SK-N-SH (cell line): ENCODE measurements at regions not wholly inside any gene's neighbourhood (a gene's known extent, or its start where the extent isn't known, plus 50 kb on each side); places are given as distances from the start of the nearest gene placed in this dataset.

ENCODE experiments used
- CTCF ChIA-PET: fragments of 300-600, 350-600 bp; formaldehyde crosslinking; extraction: SDS; loops from one replicate; lab custom pipeline; 2021; lab: Yijun Ruan, JAX
- POLR2A ChIA-PET: fragments of 350-600 bp; sonication (Branson Sonifier 250); formaldehyde crosslinking; extraction: SDS; loops from one replicate; lab custom pipeline; 2020; ENCODE audit warnings: antibody characterized with exemption, inconsistent platforms; lab: Yijun Ruan, JAX
- DNase-seq: peaks from one replicate; pipeline ENCODE4 v3.0.0; 2012
- H2AFZ ChIP-seq: fragments of 200-600 bp; sonication (generic); 2 replicates; pipeline ENCODE4 v1.8.1; 2016; ENCODE audit warnings: antibody characterized with exemption, mild to moderate bottlenecking, low read depth
- H3F3A ChIP-seq: fragments of 200-600 bp; sonication (generic); replicated peaks from 2 replicates; pipeline ENCODE3; 2016; ENCODE audit warnings: antibody characterized with exemption, mild to moderate bottlenecking; ENCODE audit not compliant: insufficient read depth
- H3K27ac ChIP-seq, 2 experiments: fragments of 200-500 bp in 1 of 2; fragments of 200-600 bp in 1 of 2; sonication (Bioruptor generic) in 1 of 2; sonication (generic), shearing (Covaris generic) in 1 of 2; 2 replicates each; pipeline versions ENCODE4 v1.5.1 to v1.6.1; 2014 to 2016; ENCODE audit warnings: low read depth in 2 of 2, inconsistent platforms in 1 of 2, low read length in 1 of 2, mild to moderate bottlenecking in 1 of 2, mixed read lengths in 1 of 2
- H3K27me3 ChIP-seq: fragments of 200-600 bp; sonication (generic), shearing (Covaris generic); 2 replicates; pipeline ENCODE4 v1.6.1; 2016; ENCODE audit warnings: mixed run types; ENCODE audit not compliant: insufficient read depth
- H3K36me3 ChIP-seq, 2 experiments: fragments of 200-500 bp in 1 of 2; fragments of 200-600 bp in 1 of 2; sonication (Bioruptor generic) in 1 of 2; sonication (generic) in 1 of 2; replicated peaks in 1 of 2; 2 replicates each; pipeline versions ENCODE3 to v1.5.1; 2014 to 2016; ENCODE audit warnings: low read length in 1 of 2, mild to moderate bottlenecking in 1 of 2; ENCODE audit not compliant: insufficient read depth in 2 of 2, control insufficient read depth in 1 of 2
- H3K4me1 ChIP-seq, 2 experiments: fragments of 200-500 bp in 1 of 2; fragments of 200-600 bp in 1 of 2; sonication (Bioruptor generic) in 1 of 2; sonication (generic), shearing (Covaris generic) in 1 of 2; 2 replicates each; pipeline versions ENCODE4 v1.5.1 to v1.6.1; 2014 to 2016; ENCODE audit warnings: low read depth in 1 of 2, low read length in 1 of 2, mixed run types in 1 of 2; ENCODE audit not compliant: insufficient read depth in 2 of 2, control insufficient read depth in 1 of 2
- H3K4me2 ChIP-seq: fragments of 200-600 bp; sonication (generic), shearing (Covaris generic); 2 replicates; pipeline ENCODE4 v1.6.1; 2017; ENCODE audit warnings: mixed run types
- H3K4me3 ChIP-seq, 2 experiments: fragments of 200-500 bp in 1 of 2; fragments of 200-600 bp in 1 of 2; sonication (Bioruptor generic) in 1 of 2; sonication (generic), shearing (Covaris generic) in 1 of 2; 2 replicates each; pipeline versions ENCODE4 v1.5.1 to v1.8.1; 2014 to 2016; ENCODE audit warnings: low read depth in 2 of 2, inconsistent platforms in 1 of 2, low read length in 1 of 2, mild to moderate bottlenecking in 1 of 2, mixed read lengths in 1 of 2, moderate library complexity in 1 of 2
- H3K79me2 ChIP-seq: fragments of 200-600 bp; sonication (generic); 2 replicates; pipeline ENCODE4 v1.8.1; 2017; ENCODE audit warnings: mild to moderate bottlenecking; ENCODE audit not compliant: insufficient read depth
- H3K9ac ChIP-seq: fragments of 200-600 bp; sonication (generic); 2 replicates; pipeline ENCODE4 v1.6.1; 2017; ENCODE audit warnings: mixed run types
- H3K9me2 ChIP-seq: fragments of 200-600 bp; sonication (generic); 2 replicates; pipeline ENCODE4 v1.6.1; 2017; ENCODE audit warnings: mixed run types
- H3K9me3 ChIP-seq: fragments of 200-600 bp; sonication (generic); 2 replicates; pipeline ENCODE4 v1.6.1; 2017; ENCODE audit warnings: mixed run types, mild to moderate bottlenecking, moderate library complexity
- H4K20me1 ChIP-seq: fragments of 200-600 bp; sonication (generic); 2 replicates; pipeline ENCODE4 v1.6.1; 2017; ENCODE audit warnings: mild to moderate bottlenecking, mixed run types; ENCODE audit not compliant: insufficient read depth
- CHD2 ChIP-seq: fragments of 150-350 bp; IDR thresholded peaks from 2 replicates; pipeline ENCODE4 v1.6.1; 2018; ENCODE audit warnings: low read length; ENCODE audit not compliant: partially characterized antibody
- EP300 ChIP-seq, 2 experiments: IDR thresholded peaks; 2 replicates each; pipeline versions ENCODE4 v1.4.0 to v1.6.1; 2012; ENCODE audit warnings: borderline replicate concordance in 1 of 2, low read depth in 1 of 2, low read length in 1 of 2
- EZH2phosphoT487 ChIP-seq: fragments of 200-600 bp; sonication (generic); IDR thresholded peaks from 2 replicates; pipeline ENCODE4 v1.6.1; 2017; ENCODE audit warnings: low read depth, mixed run types, mild to moderate bottlenecking, antibody characterized with exemption, moderate library complexity, borderline replicate concordance
- FOSL2 ChIP-seq: IDR thresholded peaks from 2 replicates; pipeline ENCODE4 v1.4.0; 2012; ENCODE audit warnings: low read depth, mild to moderate bottlenecking, moderate library complexity, borderline replicate concordance
- GABPA ChIP-seq: IDR thresholded peaks from 2 replicates; pipeline ENCODE4 v1.4.0; 2012; ENCODE audit warnings: low read depth, mild to moderate bottlenecking
- GATA2 ChIP-seq: sonication (generic); formaldehyde crosslinking; IDR thresholded peaks from 2 replicates; pipeline ENCODE4 v1.5.0; 2020; ENCODE audit warnings: mild to moderate bottlenecking, missing genetic modification reagents
- MXI1 ChIP-seq: IDR thresholded peaks from 2 replicates; pipeline ENCODE4 v1.6.1; 2012; ENCODE audit warnings: mild to moderate bottlenecking, low read depth, low read length, improper control_type of control experiment
- NRF1 ChIP-seq: IDR thresholded peaks from 2 replicates; pipeline ENCODE4 v1.6.1; 2012; ENCODE audit warnings: low read depth, mild to moderate bottlenecking, low read length
- RCOR1 ChIP-seq: fragments of 150-350 bp; IDR thresholded peaks from 2 replicates; pipeline ENCODE4 v1.6.1; 2017; ENCODE audit warnings: antibody characterized with exemption, low read length
- TCF12 ChIP-seq: IDR thresholded peaks from 2 replicates; pipeline ENCODE4 v1.4.0; 2012
- TEAD4 ChIP-seq: IDR thresholded peaks from 2 replicates; pipeline ENCODE4 v1.4.0; 2012; ENCODE audit warnings: mild to moderate bottlenecking, borderline replicate concordance; ENCODE audit not compliant: insufficient read depth
- WGBS: methylation state at CpG from one replicate; pipeline ENCODE4 v1.1.6; 2017; ENCODE audit warnings: low lambda C conversion rate; 5-methylcytosine and 5-hydroxymethylcytosine counted together
- TF ChIP-seq, protein P1 (sequence below): IDR thresholded peaks from 2 replicates; pipeline ENCODE4 v1.4.0; 2012; ENCODE audit warnings: low read depth, borderline replicate concordance
- TF ChIP-seq, protein P2 (sequence below): IDR thresholded peaks from 2 replicates; pipeline ENCODE4; 2012
- TF ChIP-seq, protein P3 (sequence below): IDR thresholded peaks from 2 replicates; pipeline ENCODE4 v1.6.1; 2012; ENCODE audit warnings: mild to moderate bottlenecking, low read depth, low read length, moderate library complexity
- TF ChIP-seq, protein P4 (sequence below): fragments of 200-600 bp; sonication (generic); IDR thresholded peaks from 2 replicates; pipeline ENCODE4 v1.6.1; 2017; ENCODE audit warnings: antibody characterized with exemption, mild to moderate bottlenecking, moderate library complexity

DNA sequence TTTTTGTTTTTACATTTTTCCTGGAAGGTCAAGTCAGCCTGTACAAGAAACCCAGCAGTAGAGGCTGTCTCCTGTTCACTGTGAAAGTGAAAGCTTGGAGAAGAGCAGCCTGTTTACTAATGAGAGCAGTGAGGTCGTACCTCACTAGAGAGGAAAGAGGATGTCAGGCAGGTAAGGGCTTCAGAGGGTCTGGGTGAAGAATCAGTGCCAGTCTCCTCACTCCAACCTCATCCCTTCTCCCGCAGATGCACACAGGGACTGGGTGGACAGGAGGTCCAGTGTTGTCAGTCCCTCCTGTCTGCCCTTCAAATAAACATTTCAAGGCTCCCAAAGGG, 462.5 kb downstream of the KLF5 start:
- no peaks in the 10 kb centered on the region for H3K4me1 ChIP-seq
- CTCF ChIA-PET = no interaction called here
- no peak overlapping the region; the same call in 1 of the 2 replicates for H3K4me2 ChIP-seq
- 0 out of 2 replicates have a peak overlapping the region, but pooled peaks have one; percentile 44 for H2AFZ ChIP-seq
- no peak for DNase-seq
- no peaks in the 10 kb centered on the region for H3K36me3 ChIP-seq
- H3K27ac ChIP-seq = no peak overlapping the region
- TF ChIP-seq NRF1 = no peak
- TF ChIP-seq CHD2 = no peak
- no peak for TF ChIP-seq GATA2 (CRISPR knock-in tag)
- H3K4me3 ChIP-seq = no peak overlapping the region
- no peaks in the 10 kb centered on the region for H3K27me3 ChIP-seq
- no peaks in the 10 kb centered on the region for H3K9me3 ChIP-seq
- no peaks in the 10 kb centered on the region for H3K9me2 ChIP-seq
- H4K20me1 ChIP-seq = no peaks in the 10 kb centered on the region
- no peak overlapping the region for H3K9ac ChIP-seq
- POLR2A ChIA-PET = no interaction called here
- no peaks in the 10 kb centered on the region for H3K79me2 ChIP-seq
- 69% methylated on average over 2 of the region's 2 CpGs for WGBS
- no peaks in the 10 kb centered on the region for H3F3A ChIP-seq

DNA sequence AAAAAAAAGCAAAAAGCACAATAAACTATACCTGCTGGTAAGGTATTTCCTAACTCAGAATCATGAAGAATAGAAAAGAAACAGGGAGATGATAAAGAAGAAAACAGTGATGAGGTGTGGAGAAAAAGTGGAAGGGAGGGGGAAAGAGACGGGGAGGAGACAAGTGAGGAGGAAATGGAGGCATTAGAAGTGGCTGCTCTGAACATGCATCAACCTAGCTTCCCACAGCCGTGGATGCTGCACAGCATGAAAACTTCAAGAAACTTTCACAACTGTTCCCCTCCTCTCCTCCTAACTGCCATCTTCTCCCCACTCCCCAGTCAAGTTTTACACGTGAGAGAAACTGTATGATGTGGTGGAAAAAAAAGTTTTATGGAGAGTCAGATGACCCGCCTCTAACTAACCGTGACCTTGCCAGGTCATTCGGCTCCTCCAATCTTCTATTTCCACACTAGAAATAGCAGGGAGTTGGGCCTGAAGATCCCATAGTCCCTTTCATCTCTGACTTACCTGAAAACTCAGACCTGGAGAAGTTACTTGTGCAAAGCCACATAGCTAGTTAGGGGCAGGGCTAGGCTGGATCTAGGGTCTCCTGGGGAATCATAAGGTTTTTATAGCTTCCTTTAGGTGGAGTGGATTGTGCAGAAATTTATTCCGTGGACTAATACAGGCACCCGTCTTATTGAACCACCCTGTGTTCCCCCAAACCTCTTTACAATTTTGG, 461.9 kb downstream of the KLF5 start:
- Histone ChIP-seq H3K4me3 (no peak overlapping the region), H3K9ac (no peak overlapping the region), H3K27me3 (no peaks in the 10 kb centered on the region), H4K20me1 (no peaks in the 10 kb centered on the region), H3K79me2 (no peaks in the 10 kb centered on the region), H2AFZ (0 out of 2 replicates have a peak overlapping the region, but pooled peaks have one; percentile 44), H3K9me2 (no peaks in the 10 kb centered on the region), H3K4me1 (no peaks in the 10 kb centered on the region), H3K36me3 (no peaks in the 10 kb centered on the region), H3K4me2 (no peak overlapping the region; the same call in 1 of the 2 replicates), H3F3A (no peaks in the 10 kb centered on the region), H3K27ac (no peak overlapping the region), H3K9me3 (no peaks in the 10 kb centered on the region)
- WGBS = 65% methylated on average over 8 of the region's 8 CpGs
- DNase-seq = no peak
- TF ChIP-seq, protein P1, sequence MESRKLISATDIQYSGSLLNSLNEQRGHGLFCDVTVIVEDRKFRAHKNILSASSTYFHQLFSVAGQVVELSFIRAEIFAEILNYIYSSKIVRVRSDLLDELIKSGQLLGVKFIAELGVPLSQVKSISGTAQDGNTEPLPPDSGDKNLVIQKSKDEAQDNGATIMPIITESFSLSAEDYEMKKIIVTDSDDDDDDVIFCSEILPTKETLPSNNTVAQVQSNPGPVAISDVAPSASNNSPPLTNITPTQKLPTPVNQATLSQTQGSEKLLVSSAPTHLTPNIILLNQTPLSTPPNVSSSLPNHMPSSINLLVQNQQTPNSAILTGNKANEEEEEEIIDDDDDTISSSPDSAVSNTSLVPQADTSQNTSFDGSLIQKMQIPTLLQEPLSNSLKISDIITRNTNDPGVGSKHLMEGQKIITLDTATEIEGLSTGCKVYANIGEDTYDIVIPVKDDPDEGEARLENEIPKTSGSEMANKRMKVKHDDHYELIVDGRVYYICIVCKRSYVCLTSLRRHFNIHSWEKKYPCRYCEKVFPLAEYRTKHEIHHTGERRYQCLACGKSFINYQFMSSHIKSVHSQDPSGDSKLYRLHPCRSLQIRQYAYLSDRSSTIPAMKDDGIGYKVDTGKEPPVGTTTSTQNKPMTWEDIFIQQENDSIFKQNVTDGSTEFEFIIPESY = no peak
- TF ChIP-seq FOSL2 (no peak), TCF12 (no peak), GABPA (no peak), MXI1 (no peak), RCOR1 (no peak), TEAD4 (no peak), EP300 (IDR thresholded peaks at IDR 0.05; ENCODE audit: borderline replicate concordance in 1 of 2, low read depth in 1 of 2, low read length in 1 of 2) (no peak), EZH2phosphoT487 (no peak)
- TF ChIP-seq, protein P2, sequence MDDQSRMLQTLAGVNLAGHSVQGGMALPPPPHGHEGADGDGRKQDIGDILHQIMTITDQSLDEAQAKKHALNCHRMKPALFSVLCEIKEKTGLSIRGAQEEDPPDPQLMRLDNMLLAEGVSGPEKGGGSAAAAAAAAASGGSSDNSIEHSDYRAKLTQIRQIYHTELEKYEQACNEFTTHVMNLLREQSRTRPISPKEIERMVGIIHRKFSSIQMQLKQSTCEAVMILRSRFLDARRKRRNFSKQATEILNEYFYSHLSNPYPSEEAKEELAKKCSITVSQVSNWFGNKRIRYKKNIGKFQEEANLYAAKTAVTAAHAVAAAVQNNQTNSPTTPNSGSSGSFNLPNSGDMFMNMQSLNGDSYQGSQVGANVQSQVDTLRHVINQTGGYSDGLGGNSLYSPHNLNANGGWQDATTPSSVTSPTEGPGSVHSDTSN = no peak
- TF ChIP-seq, protein P3, sequence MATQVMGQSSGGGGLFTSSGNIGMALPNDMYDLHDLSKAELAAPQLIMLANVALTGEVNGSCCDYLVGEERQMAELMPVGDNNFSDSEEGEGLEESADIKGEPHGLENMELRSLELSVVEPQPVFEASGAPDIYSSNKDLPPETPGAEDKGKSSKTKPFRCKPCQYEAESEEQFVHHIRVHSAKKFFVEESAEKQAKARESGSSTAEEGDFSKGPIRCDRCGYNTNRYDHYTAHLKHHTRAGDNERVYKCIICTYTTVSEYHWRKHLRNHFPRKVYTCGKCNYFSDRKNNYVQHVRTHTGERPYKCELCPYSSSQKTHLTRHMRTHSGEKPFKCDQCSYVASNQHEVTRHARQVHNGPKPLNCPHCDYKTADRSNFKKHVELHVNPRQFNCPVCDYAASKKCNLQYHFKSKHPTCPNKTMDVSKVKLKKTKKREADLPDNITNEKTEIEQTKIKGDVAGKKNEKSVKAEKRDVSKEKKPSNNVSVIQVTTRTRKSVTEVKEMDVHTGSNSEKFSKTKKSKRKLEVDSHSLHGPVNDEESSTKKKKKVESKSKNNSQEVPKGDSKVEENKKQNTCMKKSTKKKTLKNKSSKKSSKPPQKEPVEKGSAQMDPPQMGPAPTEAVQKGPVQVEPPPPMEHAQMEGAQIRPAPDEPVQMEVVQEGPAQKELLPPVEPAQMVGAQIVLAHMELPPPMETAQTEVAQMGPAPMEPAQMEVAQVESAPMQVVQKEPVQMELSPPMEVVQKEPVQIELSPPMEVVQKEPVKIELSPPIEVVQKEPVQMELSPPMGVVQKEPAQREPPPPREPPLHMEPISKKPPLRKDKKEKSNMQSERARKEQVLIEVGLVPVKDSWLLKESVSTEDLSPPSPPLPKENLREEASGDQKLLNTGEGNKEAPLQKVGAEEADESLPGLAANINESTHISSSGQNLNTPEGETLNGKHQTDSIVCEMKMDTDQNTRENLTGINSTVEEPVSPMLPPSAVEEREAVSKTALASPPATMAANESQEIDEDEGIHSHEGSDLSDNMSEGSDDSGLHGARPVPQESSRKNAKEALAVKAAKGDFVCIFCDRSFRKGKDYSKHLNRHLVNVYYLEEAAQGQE = no peak
- TF ChIP-seq, protein P4, sequence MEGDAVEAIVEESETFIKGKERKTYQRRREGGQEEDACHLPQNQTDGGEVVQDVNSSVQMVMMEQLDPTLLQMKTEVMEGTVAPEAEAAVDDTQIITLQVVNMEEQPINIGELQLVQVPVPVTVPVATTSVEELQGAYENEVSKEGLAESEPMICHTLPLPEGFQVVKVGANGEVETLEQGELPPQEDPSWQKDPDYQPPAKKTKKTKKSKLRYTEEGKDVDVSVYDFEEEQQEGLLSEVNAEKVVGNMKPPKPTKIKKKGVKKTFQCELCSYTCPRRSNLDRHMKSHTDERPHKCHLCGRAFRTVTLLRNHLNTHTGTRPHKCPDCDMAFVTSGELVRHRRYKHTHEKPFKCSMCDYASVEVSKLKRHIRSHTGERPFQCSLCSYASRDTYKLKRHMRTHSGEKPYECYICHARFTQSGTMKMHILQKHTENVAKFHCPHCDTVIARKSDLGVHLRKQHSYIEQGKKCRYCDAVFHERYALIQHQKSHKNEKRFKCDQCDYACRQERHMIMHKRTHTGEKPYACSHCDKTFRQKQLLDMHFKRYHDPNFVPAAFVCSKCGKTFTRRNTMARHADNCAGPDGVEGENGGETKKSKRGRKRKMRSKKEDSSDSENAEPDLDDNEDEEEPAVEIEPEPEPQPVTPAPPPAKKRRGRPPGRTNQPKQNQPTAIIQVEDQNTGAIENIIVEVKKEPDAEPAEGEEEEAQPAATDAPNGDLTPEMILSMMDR = no peak
- ChIA-PET CTCF (no interaction called here), POLR2A (no interaction called here)
